ENCODE measurements at regions not wholly inside any gene's neighbourhood (a gene's known extent, or its start where the extent isn't known, plus 50 kb on each side); places are given as distances from the start of the nearest gene placed in this dataset.

DNA sequence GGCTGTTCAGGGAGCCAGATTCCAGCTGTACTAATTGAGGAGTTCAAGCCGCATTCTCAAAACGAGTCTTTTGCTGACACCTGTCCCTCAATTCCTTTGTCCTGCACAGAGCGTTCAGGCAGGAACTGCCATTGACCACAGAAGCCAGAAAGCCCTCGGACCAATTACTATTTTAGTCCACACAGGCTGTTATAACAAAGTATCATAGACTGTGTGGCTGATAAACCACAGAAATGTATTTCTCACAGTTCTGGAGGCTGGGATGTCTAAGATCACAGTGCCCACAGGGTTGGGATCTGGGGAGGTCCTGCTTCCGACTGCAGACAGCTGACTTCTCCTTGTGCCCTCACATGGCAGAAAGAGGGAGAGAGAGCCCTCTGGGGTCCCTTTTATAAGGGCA is 119.8 kb upstream of the ATP6AP2 start:
- no peak overlapping the region for H3K27ac ChIP-seq
- DNase-seq (ENCODE audit: low read depth, low spot score): no peak

GRCh38 chrX:40459571-40460158 is 121.1 kb upstream of the ATP6AP2 start:
- DNase-seq (ENCODE audit: low read depth, low spot score): no peak
- H3K27ac ChIP-seq: no peak overlapping the region

- DNase-seq (ENCODE audit: low read depth, low spot score): no peak
- H3K27ac ChIP-seq: no peak overlapping the region
These were observed 123.4 kb upstream of the ATP6AP2 start for GRCh38 chrX:40457406-40457805.

DNA sequence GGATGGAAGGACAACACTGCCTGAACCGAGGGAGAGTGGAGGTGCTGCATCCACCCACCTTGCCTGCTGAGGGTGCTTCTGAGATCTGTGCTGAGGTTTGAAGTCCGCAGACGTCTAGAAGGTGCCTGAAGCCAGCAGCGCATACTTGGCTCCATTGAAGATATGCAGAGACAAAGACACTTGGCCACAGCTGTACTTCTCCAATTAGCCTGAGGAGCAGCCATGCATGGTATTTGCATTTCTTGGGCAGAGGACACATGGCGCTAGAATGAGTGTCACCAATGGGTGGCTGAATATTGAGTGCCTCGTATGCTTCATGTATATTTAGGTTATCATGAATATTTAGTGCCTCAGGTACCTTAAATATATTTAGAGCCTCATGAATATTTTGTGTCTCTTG is 128.7 kb upstream of the ATP6AP2 start:
- DNase-seq (ENCODE audit: low read depth, low spot score): no peak

GRCh38 chrX:40449956-40450706 is 130.6 kb upstream of the ATP6AP2 start:
- H3K27ac ChIP-seq: no peak overlapping the region
- DNase-seq (ENCODE audit: low read depth, low spot score): no peak

More for the DNA sequence above, 128.7 kb upstream of the ATP6AP2 start:
- H3K27ac ChIP-seq: no peak overlapping the region

DNA sequence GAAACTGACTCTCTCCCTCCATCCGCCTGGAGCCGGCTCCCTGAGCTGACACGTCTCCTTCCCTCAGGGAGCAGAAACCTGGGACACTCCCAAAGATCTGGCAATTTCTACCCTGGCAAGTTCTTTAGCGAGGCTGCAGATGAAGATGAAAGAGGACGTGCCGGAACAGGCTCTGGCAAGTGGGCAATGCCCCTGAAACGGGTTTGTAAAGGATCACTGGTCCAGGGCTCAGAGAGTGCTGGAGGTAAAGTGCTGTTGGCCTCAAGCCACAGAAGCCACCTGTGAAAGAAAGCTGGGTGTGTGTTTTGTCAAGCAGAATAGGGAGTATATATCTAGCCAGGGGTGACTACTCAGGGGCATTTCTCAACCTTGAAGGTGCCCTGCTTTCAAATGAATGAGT is 131.4 kb upstream of the ATP6AP2 start:
- DNase-seq (ENCODE audit: low read depth, low spot score): no peak
- no peak overlapping the region for H3K27ac ChIP-seq

GRCh38 chrX:40448793-40449192 is 132.0 kb upstream of the ATP6AP2 start:
- no peak for DNase-seq (ENCODE audit: low read depth, low spot score)
- H3K27ac ChIP-seq: no peak overlapping the region

DNA sequence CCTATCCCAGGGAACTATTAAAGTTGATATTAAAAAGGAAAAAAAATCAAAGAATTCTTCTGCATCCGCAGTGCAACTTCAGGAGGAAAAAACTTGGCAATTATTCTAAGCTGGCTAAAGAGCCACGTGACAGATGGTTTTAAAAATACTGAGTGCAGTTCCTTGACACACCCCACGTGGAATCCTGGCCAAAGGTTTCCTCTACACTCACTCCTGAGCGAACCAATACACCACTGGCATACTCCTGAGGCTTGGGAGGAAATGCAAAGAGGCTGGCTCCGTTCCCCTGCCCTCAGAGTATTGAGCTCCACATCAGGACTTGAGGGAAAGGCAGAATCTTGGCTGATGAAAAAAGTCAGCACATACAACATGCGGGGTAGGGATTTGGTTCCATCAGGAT is 133.8 kb upstream of the ATP6AP2 start:
- H3K27ac ChIP-seq: no peak overlapping the region
- no peak for DNase-seq (ENCODE audit: low read depth, low spot score)

- H3K27ac ChIP-seq: no peak overlapping the region
- DNase-seq (ENCODE audit: low read depth, low spot score): no peak
These were observed 135.1 kb upstream of the ATP6AP2 start for GRCh38 chrX:40445691-40446090.

DNA sequence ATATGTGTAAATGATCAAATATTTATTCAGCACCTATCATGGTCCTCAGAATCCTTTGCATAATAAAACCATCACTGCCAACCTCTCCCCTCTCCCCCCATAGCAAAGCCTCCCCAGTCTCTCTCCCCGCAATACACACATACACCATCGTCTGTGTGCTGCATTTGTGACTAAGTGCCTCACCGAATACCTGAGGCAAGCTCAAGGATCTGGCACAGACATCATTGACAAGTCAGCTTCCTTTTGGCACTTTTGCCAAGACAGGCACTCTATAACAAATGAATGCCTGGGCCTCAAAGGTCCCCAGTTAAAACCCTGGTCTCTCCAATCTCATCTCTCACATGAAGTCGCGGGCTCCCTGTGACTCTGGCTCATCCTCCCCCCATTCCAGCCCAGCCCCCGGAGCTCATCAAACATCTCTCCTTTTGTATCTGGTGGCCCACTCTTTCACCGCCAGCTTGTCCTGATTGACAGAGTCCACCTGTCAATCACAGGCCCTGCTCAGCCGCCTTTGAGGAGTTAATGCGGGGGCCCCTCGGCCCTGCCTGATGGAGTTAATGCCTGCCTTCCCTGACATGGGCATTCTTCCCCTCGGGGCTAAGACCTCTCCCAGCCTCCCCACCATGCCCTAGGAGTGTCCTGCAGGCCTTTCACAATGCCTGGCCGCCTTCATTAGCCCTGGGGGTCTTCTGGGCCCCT is 135.8 kb upstream of the ATP6AP2 start:
- no peak overlapping the region for H3K27ac ChIP-seq
- no peak for DNase-seq (ENCODE audit: low read depth, low spot score)

- no peak overlapping the region for H3K27ac ChIP-seq
- DNase-seq (ENCODE audit: low read depth, low spot score): no peak
These were observed 136.6 kb upstream of the ATP6AP2 start for GRCh38 chrX:40444133-40444532.

GRCh38 chrX:40440866-40441265 is 139.9 kb upstream of the ATP6AP2 start:
- DNase-seq (ENCODE audit: low read depth, low spot score): no peak
- no peak overlapping the region for H3K27ac ChIP-seq

GRCh38 chrX:40439625-40440532 is 140.9 kb upstream of the ATP6AP2 start:
- H3K27ac ChIP-seq: no peak overlapping the region
- no peak for DNase-seq (ENCODE audit: low read depth, low spot score)

GRCh38 chrX:40437348-40437747 is 143.4 kb upstream of the ATP6AP2 start:
- DNase-seq (ENCODE audit: low read depth, low spot score): no peak
- no peak overlapping the region for H3K27ac ChIP-seq

DNA sequence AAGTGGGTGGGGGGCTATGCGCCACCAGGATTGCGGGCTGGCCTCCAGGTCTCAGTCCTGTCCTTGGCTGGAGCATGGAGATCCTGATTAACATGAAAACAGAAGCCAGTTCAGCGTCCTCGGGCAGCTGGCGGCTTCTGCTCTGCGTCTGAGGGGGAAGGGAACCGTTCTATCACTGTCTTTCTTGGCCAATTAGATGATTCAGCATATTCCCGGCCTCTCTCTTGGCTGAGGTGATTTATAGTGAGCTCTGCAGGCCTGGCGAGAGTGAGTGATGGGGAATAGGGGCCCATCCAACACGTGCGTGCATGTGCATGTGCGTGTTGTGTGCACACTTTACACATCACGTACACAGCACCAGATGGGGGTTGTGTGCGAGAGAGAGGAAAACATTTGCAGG is 145.8 kb upstream of the ATP6AP2 start:
- H3K27ac ChIP-seq: no peak overlapping the region
- no peak for DNase-seq (ENCODE audit: low read depth, low spot score)

GRCh38 chrX:40434443-40434842 is 146.3 kb upstream of the ATP6AP2 start:
- no peak overlapping the region for H3K27ac ChIP-seq
- DNase-seq (ENCODE audit: low read depth, low spot score): no peak

- no peak for DNase-seq (ENCODE audit: low read depth, low spot score)
- H3K27ac ChIP-seq: no peak overlapping the region
These were observed 147.6 kb upstream of the ATP6AP2 start for GRCh38 chrX:40433160-40433559.

DNA sequence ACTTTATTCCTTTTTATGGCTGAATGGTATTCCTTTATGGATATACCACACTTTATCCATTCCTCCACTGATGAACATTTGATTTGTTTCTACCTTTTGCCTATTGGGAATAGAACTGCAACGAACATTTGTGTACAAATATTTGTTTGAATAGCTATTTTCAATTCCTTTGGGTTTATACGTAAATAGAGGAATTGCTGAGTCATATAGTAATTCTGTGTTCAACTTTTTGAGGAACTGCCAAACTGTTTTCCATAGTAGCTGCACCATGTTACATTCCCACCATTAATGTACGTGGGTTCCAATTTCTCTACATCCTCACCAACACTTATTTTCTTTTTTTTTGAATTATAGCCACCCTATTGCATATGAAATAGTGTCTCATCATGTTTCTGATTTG is 156.5 kb upstream of the ATP6AP2 start:
- no peak for DNase-seq (ENCODE audit: low read depth, low spot score)
- H3K27ac ChIP-seq: no peak overlapping the region

DNA sequence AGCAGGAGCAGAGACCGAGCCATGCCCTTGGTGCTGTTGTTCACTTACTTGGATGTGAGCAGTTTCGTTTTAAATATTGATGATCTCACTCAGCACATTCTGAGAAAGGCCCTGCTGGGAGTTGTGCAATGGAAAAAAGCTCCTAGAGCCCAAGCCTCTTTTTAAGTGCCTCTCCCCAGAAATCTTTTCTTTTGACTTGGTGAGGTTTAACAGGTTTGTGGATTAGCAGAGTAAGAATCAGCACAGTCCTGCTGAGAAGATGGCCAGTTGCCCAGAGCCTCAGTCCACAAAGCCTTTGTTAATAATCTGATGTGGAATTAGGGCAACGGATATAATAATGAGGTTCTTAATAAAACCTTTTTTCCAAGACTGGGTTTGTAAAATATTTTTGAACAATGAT is 157.5 kb upstream of the ATP6AP2 start:
- no peak overlapping the region for H3K27ac ChIP-seq
- no peak for DNase-seq (ENCODE audit: low read depth, low spot score)

DNA sequence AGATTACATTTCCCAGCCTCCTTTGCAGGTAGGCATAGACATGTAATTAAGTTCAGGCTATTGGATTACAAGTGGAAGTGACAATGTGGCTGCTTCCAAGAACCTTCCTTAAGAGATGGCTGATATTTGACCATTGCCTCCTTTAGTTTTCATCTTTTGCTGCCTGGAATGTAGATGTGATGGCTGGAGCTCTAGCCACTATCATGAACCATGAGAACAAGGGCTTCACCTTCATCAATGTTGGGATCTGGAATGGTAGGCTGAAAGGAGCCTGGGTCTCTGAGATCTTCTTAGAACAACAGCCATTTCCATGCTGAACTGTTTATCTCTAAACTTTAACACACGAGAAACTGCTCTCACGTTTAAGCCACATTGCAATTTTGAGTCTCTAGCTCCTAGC is 158.7 kb upstream of the ATP6AP2 start:
- H3K27ac ChIP-seq: no peak overlapping the region

More for the DNA sequence above, 158.7 kb upstream of the ATP6AP2 start:
- no peak for DNase-seq (ENCODE audit: low read depth, low spot score)
